Middle frontal gyrus (tissue), 1 donor: ENCODE measurements at regions not wholly inside any gene's neighbourhood (a gene's known extent, or its start where the extent isn't known, plus 50 kb on each side); places are given as distances from the start of the nearest gene placed in this dataset.

Experiments
- DNase-seq: peaks from one replicate; pipeline ENCODE4 v3.0.0-alpha.2; 2015; ENCODE audit warnings: low spot score; ENCODE audit errors: extremely low spot score

GRCh38 chr21:38740090-38740489, 65.6 kb upstream of the ETS2 start:
- DNase-seq: no peak

- no peak for DNase-seq
Measured at GRCh38 chr21:38741092-38741949, 64.4 kb upstream of the ETS2 start.

DNA sequence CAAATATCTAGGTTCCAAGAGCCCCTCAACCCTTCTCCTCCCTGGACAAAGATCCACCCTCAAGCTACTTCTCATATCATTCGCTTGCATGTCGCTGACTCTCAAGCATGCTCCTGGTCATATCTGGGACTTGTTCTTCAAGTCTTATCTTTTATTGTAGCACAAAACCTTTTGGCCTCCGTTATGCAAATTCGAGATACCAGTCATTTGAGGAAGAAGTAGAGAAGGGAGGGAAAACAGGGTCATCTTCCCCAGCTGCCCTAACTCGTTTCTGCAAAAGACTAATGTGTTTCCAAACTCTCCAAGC, 63.8 kb upstream of the ETS2 start:
- no peak for DNase-seq

GRCh38 chr21:38742580-38743260, 63.0 kb upstream of the ETS2 start:
- no peak for DNase-seq

- no peak for DNase-seq
Measured at GRCh38 chr21:38743772-38744529, 61.8 kb upstream of the ETS2 start.

DNA sequence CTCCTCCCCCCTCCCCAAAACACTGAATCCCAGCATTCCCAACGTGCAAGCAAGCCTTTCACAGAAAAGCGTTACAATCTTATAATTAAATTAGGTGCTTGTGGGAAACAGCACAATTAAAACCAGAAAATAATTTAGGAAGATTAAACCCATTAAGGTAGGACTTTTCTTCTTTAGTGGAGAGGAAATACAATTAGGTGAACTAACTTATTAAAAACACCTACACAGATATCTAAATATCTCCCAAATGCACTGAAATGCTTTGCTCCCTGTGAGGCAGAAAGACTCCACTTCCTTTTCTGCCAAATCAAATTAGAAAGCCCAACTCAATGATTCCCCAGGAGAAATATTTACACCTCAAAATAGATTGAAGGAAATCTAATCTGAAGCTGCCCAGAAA, 60.9 kb upstream of the ETS2 start:
- no peak for DNase-seq

DNA sequence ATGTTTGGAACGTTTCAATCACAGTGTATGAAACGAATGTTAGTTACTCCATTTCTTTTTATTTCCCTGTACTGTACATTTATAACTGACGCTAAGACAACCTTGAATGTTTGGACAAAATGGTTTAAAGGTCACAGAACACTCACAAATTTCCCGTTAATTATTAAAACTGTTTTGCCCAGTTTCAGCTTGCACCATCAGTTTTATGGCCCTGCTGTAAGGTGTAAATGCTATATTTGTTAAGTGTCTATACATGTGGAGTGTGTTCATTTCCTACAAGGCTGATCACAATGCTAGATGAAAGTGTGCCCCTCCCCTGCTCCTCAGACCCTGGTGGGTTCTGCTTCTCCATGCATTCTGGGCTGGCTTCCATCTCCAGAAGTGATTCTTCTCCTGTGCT, 57.9 kb upstream of the ETS2 start:
- no peak for DNase-seq

DNA sequence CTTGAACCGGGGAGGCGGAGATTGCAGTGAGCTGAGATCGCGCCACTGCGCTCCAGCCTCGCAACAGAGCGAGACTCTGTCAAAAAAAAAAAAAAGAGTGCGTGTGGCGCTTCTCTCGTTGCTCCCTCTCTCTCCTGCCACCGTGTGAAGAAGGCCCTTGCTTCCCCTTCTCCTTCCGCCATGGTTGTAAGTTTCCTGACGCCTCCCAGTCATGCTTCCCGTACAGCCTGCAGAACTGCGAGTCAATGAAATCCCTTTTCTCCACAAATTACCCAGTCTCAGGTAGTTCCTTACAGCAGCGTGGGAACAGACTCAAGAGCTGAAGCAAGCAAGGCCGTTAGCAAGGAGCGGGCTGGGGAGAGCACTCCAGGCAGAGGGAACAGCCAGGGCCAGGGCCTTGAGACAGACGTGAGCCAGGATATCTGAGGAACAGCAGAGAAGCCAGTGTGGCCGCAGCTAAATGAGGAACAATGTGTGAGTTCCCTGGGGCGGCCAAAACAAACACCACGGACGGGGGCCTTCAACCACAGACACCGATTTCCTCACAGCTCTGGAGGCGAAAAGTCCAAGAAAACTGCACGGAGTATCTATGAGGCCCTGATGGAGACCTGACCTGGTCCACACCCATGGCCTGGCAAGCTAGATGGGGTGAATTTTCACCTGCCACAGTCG, 54.2 kb upstream of the ETS2 start:
- DNase-seq: no peak

- DNase-seq: no peak
Measured at GRCh38 chr21:38752051-38752505, 53.7 kb upstream of the ETS2 start.

GRCh38 chr21:38753114-38753513, 52.6 kb upstream of the ETS2 start:
- DNase-seq: no peak

DNA sequence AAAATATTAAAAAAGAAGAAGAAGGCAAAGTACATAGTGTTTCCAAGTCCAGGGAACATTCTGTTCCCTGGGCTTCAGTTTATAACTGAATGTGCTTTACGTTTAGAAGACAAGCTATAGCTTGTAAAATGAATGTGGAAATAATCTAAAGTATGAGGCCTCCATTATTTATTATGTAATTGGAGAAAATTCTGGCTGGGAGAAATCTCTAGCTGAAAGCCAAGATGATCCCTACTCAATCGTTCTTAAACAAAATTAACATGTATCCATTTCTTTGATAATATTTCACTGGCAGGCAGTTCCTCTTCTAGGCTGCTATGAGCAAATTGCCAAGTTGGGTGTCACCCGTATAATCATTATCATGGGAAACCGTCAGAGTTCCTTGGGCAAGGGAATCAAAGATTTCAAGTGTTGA, 52.2 kb upstream of the ETS2 start:
- DNase-seq: no peak
